HG02642 (cell line): ENCODE measurements at regions not wholly inside any gene's neighbourhood (a gene's known extent, or its start where the extent isn't known, plus 50 kb on each side); places are given as distances from the start of the nearest gene placed in this dataset.
"Not testable (repeated sequence)": the region's sequence is repeated elsewhere in the genome, so short reads cannot be mapped to it uniquely, and the experiment has no call there.

Experiments used
- ATAC-seq: cut with Tn5 transposase; IDR thresholded peaks from one replicate; pipeline ENCODE4 v1.9.1; 2021; ENCODE audit warnings: mild to moderate bottlenecking; ENCODE audit not compliant: unreplicated experiment, poor library complexity

- not testable (repeated sequence) for ATAC-seq
Observed at GRCh38 chr10:45056806-45057205, 56.1 kb downstream of the ZNF22 start.

GRCh38 chr10:45058580-45058979 is 57.9 kb downstream of the ZNF22 start:
- no peak for ATAC-seq

- no peak for ATAC-seq
Observed at GRCh38 chr10:45058992-45059561, 58.4 kb downstream of the ZNF22 start.

- ATAC-seq: no peak
Observed at GRCh38 chr10:45059632-45060031, 58.9 kb downstream of the ZNF22 start.

- ATAC-seq: no peak
Observed at GRCh38 chr10:45061982-45062381, 61.3 kb downstream of the ZNF22 start.

GRCh38 chr10:45063591-45064231 is 63.0 kb downstream of the ZNF22 start:
- no peak for ATAC-seq

- no peak for ATAC-seq
Observed at GRCh38 chr10:45064998-45065397, 64.3 kb downstream of the ZNF22 start.

GRCh38 chr10:45071043-45071813 is 70.5 kb downstream of the ZNF22 start:
- ATAC-seq: no peak

- no peak for ATAC-seq
Observed at GRCh38 chr10:45075216-45075615, 74.5 kb downstream of the ZNF22 start.

GRCh38 chr10:45075826-45076380 is 75.2 kb downstream of the ZNF22 start:
- no peak for ATAC-seq

GRCh38 chr10:45076891-45077290 is 76.2 kb downstream of the ZNF22 start:
- no peak for ATAC-seq

- no peak for ATAC-seq
Observed at GRCh38 chr10:45080331-45080730, 79.6 kb downstream of the ZNF22 start.

GRCh38 chr10:45082176-45082575 is 81.5 kb downstream of the ZNF22 start:
- no peak for ATAC-seq

GRCh38 chr10:45091968-45092367 is 91.2 kb downstream of the ZNF22 start:
- ATAC-seq: no peak

- no peak for ATAC-seq
Observed at GRCh38 chr10:45093945-45094344, 93.2 kb downstream of the ZNF22 start.

GRCh38 chr10:45095286-45095685 is 94.6 kb downstream of the ZNF22 start:
- ATAC-seq: no peak

GRCh38 chr10:45096001-45096400 is 95.3 kb downstream of the ZNF22 start:
- no peak for ATAC-seq

GRCh38 chr10:45100429-45100828 is 99.7 kb downstream of the ZNF22 start:
- ATAC-seq: no peak

GRCh38 chr10:45104674-45105073 is 104.0 kb downstream of the ZNF22 start:
- ATAC-seq: no peak

GRCh38 chr10:45105309-45105708 is 104.6 kb downstream of the ZNF22 start:
- not testable (repeated sequence) for ATAC-seq

- no peak for ATAC-seq
Observed at GRCh38 chr10:45106236-45106856, 105.6 kb downstream of the ZNF22 start.
